ENCODE measurements at regions not wholly inside any gene's neighbourhood (a gene's known extent, or its start where the extent isn't known, plus 50 kb on each side); places are given as distances from the start of the nearest gene placed in this dataset.

DNA sequence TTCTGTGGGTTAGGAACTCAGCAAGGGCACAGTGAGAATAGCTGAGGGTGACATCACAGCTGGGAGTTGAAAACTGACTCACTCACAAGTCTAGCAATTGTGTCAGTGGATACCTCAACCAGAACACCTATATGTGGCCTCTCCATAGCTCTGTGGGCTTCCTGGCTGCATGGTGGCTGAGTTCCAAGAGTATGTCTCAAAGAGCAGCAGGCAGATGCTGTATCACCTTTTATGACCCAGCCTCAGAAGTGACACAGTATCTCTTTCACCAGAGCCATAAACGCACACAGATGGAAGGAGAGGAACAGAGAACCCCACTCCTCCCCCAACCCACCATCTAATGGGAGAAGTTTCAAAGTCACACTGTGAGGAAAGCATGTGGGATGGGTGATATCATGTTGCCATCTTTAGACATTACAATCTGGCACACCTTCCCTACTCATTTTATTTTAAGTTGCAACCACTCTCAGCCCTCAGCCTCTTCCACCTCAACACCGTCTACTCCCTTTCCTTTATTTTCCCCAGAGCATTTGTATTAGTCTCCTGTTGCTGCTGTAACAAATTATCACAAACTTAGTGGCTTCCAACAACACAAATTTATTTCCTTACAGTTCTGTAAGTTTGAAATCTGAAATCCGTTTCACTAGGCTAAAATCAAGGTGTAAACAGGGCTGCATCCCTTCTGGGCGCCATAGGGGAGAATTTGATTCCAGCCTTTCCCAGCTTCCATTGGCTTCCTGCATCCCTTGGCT is 134.6 kb upstream of the SPATS2L start:
- H3K9ac ChIP-seq (replicated peaks; ENCODE audit: extremely low read depth, insufficient read depth, low read length): no peak overlapping the region
- TF ChIP-seq MYC (IDR thresholded peaks at IDR 0.05; ENCODE audit: low read depth, low read length): no peak
- no peak for TF ChIP-seq JUN (IDR thresholded peaks at IDR 0.05; ENCODE audit: borderline replicate concordance, insufficient read depth, insufficient read length, low read depth)
- TF ChIP-seq EZH2 (IDR thresholded peaks at IDR 0.05; ENCODE audit: borderline replicate concordance, low read depth, low read length, severe bottlenecking): no peak
- TF ChIP-seq, protein P1, sequence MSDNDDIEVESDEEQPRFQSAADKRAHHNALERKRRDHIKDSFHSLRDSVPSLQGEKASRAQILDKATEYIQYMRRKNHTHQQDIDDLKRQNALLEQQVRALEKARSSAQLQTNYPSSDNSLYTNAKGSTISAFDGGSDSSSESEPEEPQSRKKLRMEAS (IDR thresholded peaks at IDR 0.05; ENCODE audit: insufficient read depth, insufficient read length): no peak
- no peak for TF ChIP-seq POLR2AphosphoS5 (IDR thresholded peaks at IDR 0.05; ENCODE audit: insufficient read depth, low read depth, low read length)
- no peak for TF ChIP-seq FOS (IDR thresholded peaks at IDR 0.05; ENCODE audit: borderline replicate concordance, insufficient read depth, low read length)
- TF ChIP-seq GATA2 (IDR thresholded peaks at IDR 0.05; ENCODE audit: insufficient read depth, insufficient read length, low read depth, low read length): no peak
- no peak for TF ChIP-seq POLR2A (IDR thresholded peaks at IDR 0.05; ENCODE audit: low read depth, low read length)
- TF ChIP-seq, protein P2, sequence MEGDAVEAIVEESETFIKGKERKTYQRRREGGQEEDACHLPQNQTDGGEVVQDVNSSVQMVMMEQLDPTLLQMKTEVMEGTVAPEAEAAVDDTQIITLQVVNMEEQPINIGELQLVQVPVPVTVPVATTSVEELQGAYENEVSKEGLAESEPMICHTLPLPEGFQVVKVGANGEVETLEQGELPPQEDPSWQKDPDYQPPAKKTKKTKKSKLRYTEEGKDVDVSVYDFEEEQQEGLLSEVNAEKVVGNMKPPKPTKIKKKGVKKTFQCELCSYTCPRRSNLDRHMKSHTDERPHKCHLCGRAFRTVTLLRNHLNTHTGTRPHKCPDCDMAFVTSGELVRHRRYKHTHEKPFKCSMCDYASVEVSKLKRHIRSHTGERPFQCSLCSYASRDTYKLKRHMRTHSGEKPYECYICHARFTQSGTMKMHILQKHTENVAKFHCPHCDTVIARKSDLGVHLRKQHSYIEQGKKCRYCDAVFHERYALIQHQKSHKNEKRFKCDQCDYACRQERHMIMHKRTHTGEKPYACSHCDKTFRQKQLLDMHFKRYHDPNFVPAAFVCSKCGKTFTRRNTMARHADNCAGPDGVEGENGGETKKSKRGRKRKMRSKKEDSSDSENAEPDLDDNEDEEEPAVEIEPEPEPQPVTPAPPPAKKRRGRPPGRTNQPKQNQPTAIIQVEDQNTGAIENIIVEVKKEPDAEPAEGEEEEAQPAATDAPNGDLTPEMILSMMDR (IDR thresholded peaks at IDR 0.05; ENCODE audit: extremely low read depth in 1 of 2, insufficient read depth in 1 of 2, low read depth in 1 of 2, low read length in 2 of 2): no peak
- no peak for FAIRE-seq
- no peaks in the 10 kb centered on the region for H3K79me2 ChIP-seq (ENCODE audit: control insufficient read depth, insufficient read depth, low read length)
- intact Hi-C loops (cut with micrococcal nuclease) (no loop called here), dilution Hi-C loops (cut with MboI; ENCODE audit: extremely low pct_ligation_motif_present, low sequenced_read_pairs) (no loop called here)
- H4K20me1 ChIP-seq (replicated peaks; ENCODE audit: control insufficient read depth, extremely low read depth, insufficient read depth, low read length): no peaks in the 10 kb centered on the region
- no peaks in the 10 kb centered on the region for H3K4me1 ChIP-seq (ENCODE audit: control insufficient read depth, extremely low read depth, insufficient read depth, low read length)
- no peaks in the 10 kb centered on the region for H3K9me3 ChIP-seq (replicated peaks; ENCODE audit: control insufficient read depth, insufficient read depth, low read length)
- H3K4me3 ChIP-seq (replicated peaks in 1 of 3; ENCODE audit: insufficient read depth in 1 of 3, low read depth in 1 of 3, low read length in 3 of 3): no peak overlapping the region
- H3K27me3 ChIP-seq (ENCODE audit: control insufficient read depth in 2 of 2, insufficient read depth in 2 of 2, low read length in 2 of 2): peaks cover 3 to 15% of the 10 kb centered on the region in 2 experiments
- POLR2A ChIA-PET: no interaction called here
- H3K36me3 ChIP-seq (ENCODE audit: control insufficient read depth in 2 of 2, extremely low read depth in 1 of 2, insufficient read depth in 2 of 2, low read length in 2 of 2): no peaks in the 10 kb centered on the region
- H2AFZ ChIP-seq (ENCODE audit: low read depth, low read length): no peak overlapping the region
- no peak overlapping the region for H3K27ac ChIP-seq (ENCODE audit: insufficient read depth, low read depth, low read length)
- CTCF ChIA-PET: interaction anchor here (1.8 kb wide), 1 partner anchor 18 kb away, joined by 3 read pairs; no protein-coding TSS in a partner anchor
- H3K4me2 ChIP-seq (ENCODE audit: insufficient read depth, low read length): no peak overlapping the region
- H3K9me1 ChIP-seq (replicated peaks; ENCODE audit: control insufficient read depth, extremely low read depth, insufficient read depth, low read length): no peaks in the 10 kb centered on the region
- no TSS peak for BruUV-seq (replicated peaks)
- no peak for DNase-seq (ENCODE audit: low read depth, low spot score)

Measured in endothelial cell of umbilical vein (primary cell).